Liver (tissue), 8 donors: ENCODE measurements at regions not wholly inside any gene's neighbourhood (a gene's known extent, or its start where the extent isn't known, plus 50 kb on each side); places are given as distances from the start of the nearest gene placed in this dataset.

ENCODE experiments used
- DNase-seq: peaks from one replicate; pipeline ENCODE4 v3.0.0-alpha.2; 2017; ENCODE audit warnings: low spot score
- H3K27ac ChIP-seq, 2 donors: one replicate each; pipeline ENCODE4 v1.7.0; 2013; ENCODE audit warnings: inconsistent platforms in 2 of 2, low read length in 2 of 2, control low read depth in 1 of 2, low read depth in 1 of 2, mild to moderate bottlenecking in 1 of 2
- H3K27me3 ChIP-seq, 4 donors: one replicate each; pipeline versions ENCODE4 v1.6.1 to v1.7.0; 2013; ENCODE audit warnings: low read length in 3 of 4, inconsistent platforms in 1 of 4, mild to moderate bottlenecking in 1 of 4, moderate library complexity in 1 of 4; ENCODE audit not compliant: control insufficient read depth in 4 of 4, insufficient read depth in 4 of 4
- H3K36me3 ChIP-seq, 4 donors: one replicate each; pipeline versions ENCODE4 v1.6.1 to v1.7.0; 2013; ENCODE audit warnings: low read length in 3 of 4, mild to moderate bottlenecking in 3 of 4, low read depth in 1 of 4, moderate library complexity in 1 of 4; ENCODE audit not compliant: control insufficient read depth in 4 of 4, insufficient read depth in 3 of 4
- H3K4me1 ChIP-seq, 4 donors: one replicate each; pipeline versions ENCODE4 v1.6.1 to v1.7.0; 2013; ENCODE audit warnings: low read length in 3 of 4, mild to moderate bottlenecking in 3 of 4, moderate library complexity in 1 of 4; ENCODE audit not compliant: control insufficient read depth in 4 of 4, insufficient read depth in 4 of 4
- H3K4me3 ChIP-seq, 3 donors: one replicate each; pipeline versions ENCODE4 v1.6.1 to v1.7.0; 2013; ENCODE audit warnings: low read length in 3 of 3, control low read depth in 1 of 3, low read depth in 1 of 3, mild to moderate bottlenecking in 1 of 3
- H3K9ac ChIP-seq, 2 donors: one replicate each; pipeline ENCODE4 v1.7.0; 2013; ENCODE audit warnings: low read length in 2 of 2, mild to moderate bottlenecking in 2 of 2, moderate library complexity in 2 of 2, control low read depth in 1 of 2, low read depth in 1 of 2
- H3K9me3 ChIP-seq, 4 donors: one replicate each; pipeline versions ENCODE4 v1.6.1 to v1.7.0; 2013; ENCODE audit warnings: low read length in 3 of 4; ENCODE audit not compliant: control insufficient read depth in 4 of 4
- EGR1 ChIP-seq, 2 donors: IDR thresholded peaks; 2 replicates each; pipeline ENCODE4 v1.6.1; 2016 to 2018; ENCODE audit warnings: antibody characterized with exemption in 2 of 2, low read depth in 2 of 2
- FOXA2 ChIP-seq: IDR thresholded peaks from 2 replicates; pipeline ENCODE4 v1.6.1; 2016; ENCODE audit warnings: antibody characterized with exemption
- GABPA ChIP-seq, 2 donors: IDR thresholded peaks in 1 of 2; conservative IDR thresholded peaks in 1 of 2; 2 replicates each; pipeline ENCODE4 v1.6.1; 2016; ENCODE audit warnings: antibody characterized with exemption in 2 of 2, mild to moderate bottlenecking in 1 of 2, moderate library complexity in 1 of 2
- HNF4A ChIP-seq, 2 donors: conservative IDR thresholded peaks; 2 replicates each; pipeline ENCODE4 v1.6.1; 2016; ENCODE audit warnings: antibody characterized with exemption in 2 of 2, mild to moderate bottlenecking in 2 of 2
- HNF4G ChIP-seq: IDR thresholded peaks from 2 replicates; pipeline ENCODE4 v1.6.1; 2016; ENCODE audit warnings: antibody characterized with exemption
- JUND ChIP-seq, 2 donors: IDR thresholded peaks; 2 replicates each; pipeline ENCODE4 v1.6.1; 2016; ENCODE audit warnings: antibody characterized with exemption in 2 of 2
- RAD21 ChIP-seq, 2 donors: IDR thresholded peaks; 2 replicates each; pipeline ENCODE4 v1.6.1; 2016; ENCODE audit warnings: antibody characterized with exemption in 2 of 2, mild to moderate bottlenecking in 2 of 2
- RXRA ChIP-seq, 2 donors: IDR thresholded peaks; 2 replicates each; pipeline ENCODE4 v1.6.1; 2017 to 2018; ENCODE audit warnings: antibody characterized with exemption in 2 of 2, mild to moderate bottlenecking in 1 of 2
- SP1 ChIP-seq: IDR thresholded peaks from 2 replicates; pipeline ENCODE4 v1.6.1; 2018; ENCODE audit warnings: antibody characterized with exemption, mild to moderate bottlenecking
- YY1 ChIP-seq: IDR thresholded peaks from 2 replicates; pipeline ENCODE4 v1.6.1; 2016; ENCODE audit warnings: antibody characterized with exemption, mild to moderate bottlenecking
- WGBS: extraction: QIAGEN DNeasy Blood & Tissue Kit; methylation state at CpG from one replicate; pipeline ENCODE4 v1.1.7; 2013; 5-methylcytosine and 5-hydroxymethylcytosine counted together
- TF ChIP-seq, protein P1 (sequence below): IDR thresholded peaks from 2 replicates; pipeline ENCODE4 v1.6.1; 2016; ENCODE audit warnings: antibody characterized with exemption, mild to moderate bottlenecking
- TF ChIP-seq, protein P2 (sequence below): fragments of 150-350 bp; IDR thresholded peaks from 2 replicates; pipeline ENCODE4 v1.5.1; 2017; ENCODE audit warnings: improper control_type of control experiment, low read depth, low read length; ENCODE audit not compliant: missing input control
- TF ChIP-seq, protein P3 (sequence below): IDR thresholded peaks from 2 replicates; pipeline ENCODE4 v1.6.1; 2016; ENCODE audit warnings: antibody characterized with exemption
- donor health status: healthy.
- donor health status: healthy.
- donor health status: healthy.
- donor health status: healthy.
- donor health status: healthy.

DNA sequence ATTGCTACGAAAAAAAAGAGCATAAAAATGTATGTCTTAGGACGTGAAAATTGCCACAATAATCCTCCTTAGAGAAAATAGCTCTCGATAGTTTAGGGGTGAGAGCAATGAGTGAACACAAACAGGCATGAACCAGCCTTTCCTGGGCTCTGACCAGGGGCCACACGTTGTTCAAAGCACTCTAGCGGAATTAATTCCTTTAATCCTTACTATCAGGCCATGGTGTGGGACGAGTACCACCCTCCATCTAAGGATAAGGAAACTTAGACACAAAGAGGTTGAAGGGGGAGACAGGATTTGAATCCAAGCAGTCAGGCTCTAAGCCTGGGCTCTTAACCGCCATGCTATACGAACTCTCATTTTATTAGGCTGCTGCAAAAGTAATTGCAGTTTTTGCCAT, 81.9 kb upstream of the CACNA2D3 start (continued):
- TF ChIP-seq, protein P1, sequence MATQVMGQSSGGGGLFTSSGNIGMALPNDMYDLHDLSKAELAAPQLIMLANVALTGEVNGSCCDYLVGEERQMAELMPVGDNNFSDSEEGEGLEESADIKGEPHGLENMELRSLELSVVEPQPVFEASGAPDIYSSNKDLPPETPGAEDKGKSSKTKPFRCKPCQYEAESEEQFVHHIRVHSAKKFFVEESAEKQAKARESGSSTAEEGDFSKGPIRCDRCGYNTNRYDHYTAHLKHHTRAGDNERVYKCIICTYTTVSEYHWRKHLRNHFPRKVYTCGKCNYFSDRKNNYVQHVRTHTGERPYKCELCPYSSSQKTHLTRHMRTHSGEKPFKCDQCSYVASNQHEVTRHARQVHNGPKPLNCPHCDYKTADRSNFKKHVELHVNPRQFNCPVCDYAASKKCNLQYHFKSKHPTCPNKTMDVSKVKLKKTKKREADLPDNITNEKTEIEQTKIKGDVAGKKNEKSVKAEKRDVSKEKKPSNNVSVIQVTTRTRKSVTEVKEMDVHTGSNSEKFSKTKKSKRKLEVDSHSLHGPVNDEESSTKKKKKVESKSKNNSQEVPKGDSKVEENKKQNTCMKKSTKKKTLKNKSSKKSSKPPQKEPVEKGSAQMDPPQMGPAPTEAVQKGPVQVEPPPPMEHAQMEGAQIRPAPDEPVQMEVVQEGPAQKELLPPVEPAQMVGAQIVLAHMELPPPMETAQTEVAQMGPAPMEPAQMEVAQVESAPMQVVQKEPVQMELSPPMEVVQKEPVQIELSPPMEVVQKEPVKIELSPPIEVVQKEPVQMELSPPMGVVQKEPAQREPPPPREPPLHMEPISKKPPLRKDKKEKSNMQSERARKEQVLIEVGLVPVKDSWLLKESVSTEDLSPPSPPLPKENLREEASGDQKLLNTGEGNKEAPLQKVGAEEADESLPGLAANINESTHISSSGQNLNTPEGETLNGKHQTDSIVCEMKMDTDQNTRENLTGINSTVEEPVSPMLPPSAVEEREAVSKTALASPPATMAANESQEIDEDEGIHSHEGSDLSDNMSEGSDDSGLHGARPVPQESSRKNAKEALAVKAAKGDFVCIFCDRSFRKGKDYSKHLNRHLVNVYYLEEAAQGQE = no peak
- TF ChIP-seq, protein P2, sequence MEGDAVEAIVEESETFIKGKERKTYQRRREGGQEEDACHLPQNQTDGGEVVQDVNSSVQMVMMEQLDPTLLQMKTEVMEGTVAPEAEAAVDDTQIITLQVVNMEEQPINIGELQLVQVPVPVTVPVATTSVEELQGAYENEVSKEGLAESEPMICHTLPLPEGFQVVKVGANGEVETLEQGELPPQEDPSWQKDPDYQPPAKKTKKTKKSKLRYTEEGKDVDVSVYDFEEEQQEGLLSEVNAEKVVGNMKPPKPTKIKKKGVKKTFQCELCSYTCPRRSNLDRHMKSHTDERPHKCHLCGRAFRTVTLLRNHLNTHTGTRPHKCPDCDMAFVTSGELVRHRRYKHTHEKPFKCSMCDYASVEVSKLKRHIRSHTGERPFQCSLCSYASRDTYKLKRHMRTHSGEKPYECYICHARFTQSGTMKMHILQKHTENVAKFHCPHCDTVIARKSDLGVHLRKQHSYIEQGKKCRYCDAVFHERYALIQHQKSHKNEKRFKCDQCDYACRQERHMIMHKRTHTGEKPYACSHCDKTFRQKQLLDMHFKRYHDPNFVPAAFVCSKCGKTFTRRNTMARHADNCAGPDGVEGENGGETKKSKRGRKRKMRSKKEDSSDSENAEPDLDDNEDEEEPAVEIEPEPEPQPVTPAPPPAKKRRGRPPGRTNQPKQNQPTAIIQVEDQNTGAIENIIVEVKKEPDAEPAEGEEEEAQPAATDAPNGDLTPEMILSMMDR = no peak

DNA sequence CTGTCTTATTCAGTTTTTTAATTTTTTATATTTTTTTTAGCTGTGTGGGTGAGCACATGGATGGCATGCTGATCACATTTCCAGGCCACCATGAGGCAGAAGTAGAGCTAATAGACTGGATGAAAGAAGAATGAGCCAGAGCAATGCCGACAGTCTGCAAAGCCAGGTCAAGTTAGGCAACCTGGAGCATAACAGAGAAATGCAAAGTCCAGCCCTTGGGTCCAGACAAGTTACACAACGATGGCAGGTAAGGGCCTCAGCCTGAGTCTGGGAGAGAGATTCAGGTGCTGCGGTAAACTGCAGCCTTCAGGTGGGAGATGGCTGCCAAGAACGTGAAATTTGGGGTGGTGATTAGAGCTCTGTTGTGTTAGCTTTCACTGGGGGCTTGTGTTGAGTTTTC, 84.0 kb upstream of the CACNA2D3 start:
- peak; percentile 28 to 41 for TF ChIP-seq RXRA (IDR thresholded peaks at IDR 0.05)
- peak; percentile 8 for TF ChIP-seq HNF4G
- no peak for TF ChIP-seq RAD21 (IDR thresholded peaks at IDR 0.05)
- TF ChIP-seq HNF4A (conservative IDR thresholded peaks at IDR 0.05) = peak; percentile 72 to 73
- WGBS = 50% methylated on average over 4 of the region's 4 CpGs
- Histone ChIP-seq H3K9ac (no peak overlapping the region), H3K9me3 (no peaks in the 10 kb centered on the region), H3K27me3 (no peaks in the 10 kb centered on the region), H3K4me3 (no peak overlapping the region), H3K36me3 (no peaks in the 10 kb centered on the region), H3K27ac (no peak overlapping the region), H3K4me1 (peaks cover 0 to 2% (median 0%) of the 10 kb centered on the region in 4 donors)
- no peak for DNase-seq

DNA sequence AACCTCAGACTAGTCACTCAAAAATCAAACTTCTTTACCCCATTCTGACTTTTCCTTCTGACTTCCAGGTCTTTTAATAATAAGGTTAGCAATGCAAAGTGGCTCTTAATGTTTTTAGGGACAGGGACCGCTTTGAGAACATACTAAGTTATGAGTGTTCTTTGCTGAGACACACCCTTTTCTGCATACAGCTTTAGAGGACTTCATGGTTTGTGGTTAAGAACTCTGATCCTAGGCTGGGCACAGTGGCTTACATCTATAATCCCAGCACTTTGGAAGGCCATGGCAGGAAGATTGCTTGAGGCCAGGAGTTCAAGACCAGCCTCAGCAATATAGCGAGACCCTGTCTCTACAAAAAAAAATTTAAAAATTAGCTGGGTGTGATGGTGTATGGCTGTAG, 85.8 kb upstream of the CACNA2D3 start:
- no peak for DNase-seq
- Histone ChIP-seq H3K27ac (no peak overlapping the region), H3K9me3 (no peaks in the 10 kb centered on the region), H3K27me3 (no peaks in the 10 kb centered on the region), H3K36me3 (no peaks in the 10 kb centered on the region), H3K4me3 (no peak overlapping the region), H3K9ac (no peak overlapping the region), H3K4me1 (peaks cover 0 to 2% (median 0%) of the 10 kb centered on the region in 4 donors)
- 96% methylated on average over 2 of the region's 2 CpGs for WGBS
- no peak for TF ChIP-seq JUND (IDR thresholded peaks at IDR 0.05)
- no peak for TF ChIP-seq GABPA (IDR thresholded peaks at IDR 0.05 in 1 of 2, conservative IDR thresholded peaks at IDR 0.05 in 1 of 2)
- TF ChIP-seq RAD21 (IDR thresholded peaks at IDR 0.05) = no peak
- TF ChIP-seq, protein P3, sequence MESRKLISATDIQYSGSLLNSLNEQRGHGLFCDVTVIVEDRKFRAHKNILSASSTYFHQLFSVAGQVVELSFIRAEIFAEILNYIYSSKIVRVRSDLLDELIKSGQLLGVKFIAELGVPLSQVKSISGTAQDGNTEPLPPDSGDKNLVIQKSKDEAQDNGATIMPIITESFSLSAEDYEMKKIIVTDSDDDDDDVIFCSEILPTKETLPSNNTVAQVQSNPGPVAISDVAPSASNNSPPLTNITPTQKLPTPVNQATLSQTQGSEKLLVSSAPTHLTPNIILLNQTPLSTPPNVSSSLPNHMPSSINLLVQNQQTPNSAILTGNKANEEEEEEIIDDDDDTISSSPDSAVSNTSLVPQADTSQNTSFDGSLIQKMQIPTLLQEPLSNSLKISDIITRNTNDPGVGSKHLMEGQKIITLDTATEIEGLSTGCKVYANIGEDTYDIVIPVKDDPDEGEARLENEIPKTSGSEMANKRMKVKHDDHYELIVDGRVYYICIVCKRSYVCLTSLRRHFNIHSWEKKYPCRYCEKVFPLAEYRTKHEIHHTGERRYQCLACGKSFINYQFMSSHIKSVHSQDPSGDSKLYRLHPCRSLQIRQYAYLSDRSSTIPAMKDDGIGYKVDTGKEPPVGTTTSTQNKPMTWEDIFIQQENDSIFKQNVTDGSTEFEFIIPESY = no peak
- TF ChIP-seq RXRA (IDR thresholded peaks at IDR 0.05) = no peak
- no peak for TF ChIP-seq HNF4G
- TF ChIP-seq FOXA2 = no peak
- TF ChIP-seq, protein P1 = no peak
- no peak for TF ChIP-seq YY1
- no peak for TF ChIP-seq EGR1 (IDR thresholded peaks at IDR 0.05; ENCODE audit: low read depth in 2 of 2)
- no peak for TF ChIP-seq SP1
